Erythroblast (primary cell): ENCODE measurements at regions not wholly inside any gene's neighbourhood (a gene's known extent, or its start where the extent isn't known, plus 50 kb on each side); places are given as distances from the start of the nearest gene placed in this dataset.
A peak's percentile ranks its signal among the peaks of the same experiment; 100 is the strongest.

ENCODE experiments used
- DNase-seq, 2 experiments: peaks; one replicate each; lab custom pipeline; 2025; lab: John Stamatoyannopoulos, UW
- GATA1 ChIP-seq: IDR thresholded peaks from 2 replicates; pipeline ENCODE4 v1.6.1; 2011; ENCODE audit warnings: low read depth, mild to moderate bottlenecking, control low read depth, low read length, moderate library complexity
- POLR2A ChIP-seq: IDR thresholded peaks from 2 replicates; pipeline ENCODE4 v1.6.1; 2011; ENCODE audit warnings: mild to moderate bottlenecking, low read length

DNA sequence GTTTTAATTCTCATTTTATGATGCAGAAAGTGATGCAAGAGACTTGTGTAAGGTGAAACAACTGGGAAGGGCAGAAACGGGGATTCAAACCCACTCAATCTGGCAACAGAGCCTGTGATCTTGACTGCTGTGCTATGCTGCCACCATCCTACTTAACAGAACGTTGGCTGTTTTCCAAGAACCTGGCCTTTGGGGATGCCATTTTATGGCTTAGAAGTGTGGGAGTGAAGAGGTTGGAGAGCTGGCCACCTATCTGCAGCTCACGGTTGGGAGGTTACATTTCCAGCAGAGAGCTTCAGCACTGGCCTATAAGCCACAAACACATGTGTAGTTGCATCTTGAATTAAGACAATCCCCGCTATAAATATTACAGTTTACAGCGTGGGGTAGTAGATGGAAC lies 235.3 kb downstream of the PRDM2 start:
- TF ChIP-seq POLR2A (no peak), GATA1 (no peak)
- DNase-seq: no peak

DNA sequence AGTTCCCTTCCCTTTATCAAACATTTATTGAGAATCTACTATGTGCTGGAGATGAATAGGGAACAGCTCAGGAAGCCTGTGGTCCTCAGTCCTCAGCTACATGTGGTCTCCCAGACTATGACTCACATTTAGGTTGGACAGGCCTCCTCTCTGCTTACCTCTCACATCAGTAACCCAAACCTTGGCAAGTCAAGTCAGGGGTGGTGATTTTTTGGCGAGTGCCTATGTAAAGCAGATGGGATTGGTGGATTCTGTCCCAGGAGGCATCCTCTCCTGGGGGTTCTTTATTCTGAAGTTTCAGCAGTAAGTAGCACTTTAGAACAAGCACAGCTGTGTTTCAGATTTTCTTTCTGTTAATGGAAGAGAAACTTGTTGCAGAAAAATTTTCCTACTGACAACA lies 241.3 kb downstream of the PRDM2 start:
- no peak for DNase-seq
- TF ChIP-seq GATA1 (no peak), POLR2A (no peak)

GRCh38 chr1:13943055-13943454 lies 243.1 kb downstream of the PRDM2 start:
- TF ChIP-seq POLR2A (no peak), GATA1 (no peak)
- DNase-seq: no peak

GRCh38 chr1:13945856-13946255 lies 245.9 kb downstream of the PRDM2 start:
- no peak for DNase-seq
- TF ChIP-seq GATA1 (no peak), POLR2A (no peak)

GRCh38 chr1:13947658-13948057 lies 247.7 kb downstream of the PRDM2 start:
- DNase-seq: no peak
- no peak for TF ChIP-seq GATA1
- no peak for TF ChIP-seq POLR2A

- DNase-seq: no peak
- TF ChIP-seq GATA1 (no peak), POLR2A (no peak)
Observed at GRCh38 chr1:13948396-13948795, 248.4 kb downstream of the PRDM2 start.

DNA sequence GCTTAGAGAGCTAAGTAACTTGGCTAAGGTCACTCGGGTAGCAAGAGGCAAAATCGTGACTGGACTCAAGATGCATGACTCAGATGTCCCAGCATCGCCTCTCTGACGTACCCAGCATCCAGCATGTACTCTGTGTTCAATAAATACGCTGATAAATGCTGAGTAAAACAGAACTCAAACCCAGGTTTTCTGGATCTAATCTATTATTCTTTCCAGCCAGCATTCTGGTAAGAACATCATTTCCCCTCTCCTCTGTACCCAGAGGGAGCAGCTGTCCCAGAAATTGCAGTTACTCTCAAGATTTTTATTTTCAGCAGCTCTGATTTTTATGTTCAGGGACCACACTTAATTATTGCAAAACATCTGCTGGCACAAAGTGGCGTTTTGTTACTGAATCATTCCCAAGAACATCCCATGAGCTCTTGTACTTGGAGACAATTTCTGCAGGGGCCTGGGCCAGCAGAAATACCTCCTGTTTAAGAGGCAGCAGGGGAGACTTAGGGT lies 249.0 kb downstream of the PRDM2 start:
- TF ChIP-seq POLR2A (no peak), GATA1 (no peak)
- DNase-seq: no peak

- DNase-seq: no peak
- TF ChIP-seq GATA1 (no peak), POLR2A (no peak)
Observed at GRCh38 chr1:13949546-13949945, 249.6 kb downstream of the PRDM2 start.

- TF ChIP-seq POLR2A: no peak
- TF ChIP-seq GATA1: no peak
- DNase-seq: peak in 1 of 2 experiments; percentile 5
Observed at GRCh38 chr1:13950637-13951036, 250.6 kb downstream of the PRDM2 start.

DNA sequence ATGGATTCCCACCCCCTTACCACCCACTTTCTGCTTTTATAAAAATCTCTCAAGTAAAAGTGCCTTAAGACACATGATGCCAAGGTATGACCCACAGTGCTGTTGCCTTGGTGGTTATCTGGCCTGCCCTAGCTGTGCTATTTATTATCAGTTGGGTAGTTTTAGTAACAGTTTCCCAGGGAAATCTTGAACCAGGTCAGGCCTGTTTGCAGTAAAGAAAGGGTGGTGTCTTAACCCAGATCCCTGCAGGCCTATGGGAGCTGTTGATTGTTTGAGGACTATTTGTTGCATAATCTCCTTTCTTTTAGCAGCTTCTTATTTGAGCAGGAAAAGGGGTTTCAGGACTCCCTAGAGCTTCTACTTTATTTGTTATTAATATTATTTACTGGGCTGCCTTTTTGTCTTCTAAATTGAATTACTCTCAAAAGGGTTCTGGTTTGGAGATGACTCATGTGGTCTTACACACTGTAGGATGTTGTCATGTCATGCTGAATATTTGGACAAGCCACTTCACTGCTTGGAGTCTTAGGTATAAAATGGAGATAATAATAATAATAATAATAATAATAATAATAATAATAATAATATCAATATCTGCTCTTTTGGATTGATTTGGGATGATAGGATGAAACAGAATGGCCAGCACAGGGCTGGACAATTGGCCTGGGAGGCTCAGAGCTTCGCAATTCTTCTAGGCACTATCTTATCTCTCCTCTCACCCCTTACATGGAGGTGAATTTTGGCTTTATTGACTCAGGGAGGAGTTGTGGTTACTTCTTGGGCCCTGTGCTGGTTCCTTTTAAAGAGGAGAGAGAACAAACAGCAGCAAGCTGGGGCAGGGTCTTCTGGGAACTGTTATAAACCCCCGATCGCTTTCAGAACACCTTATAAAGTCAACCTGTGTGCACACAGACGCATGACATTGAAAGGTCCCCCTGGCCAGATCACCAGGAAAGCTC lies 252.1 kb downstream of the PRDM2 start:
- TF ChIP-seq POLR2A: no peak
- TF ChIP-seq GATA1: no peak
- no peak for DNase-seq

DNA sequence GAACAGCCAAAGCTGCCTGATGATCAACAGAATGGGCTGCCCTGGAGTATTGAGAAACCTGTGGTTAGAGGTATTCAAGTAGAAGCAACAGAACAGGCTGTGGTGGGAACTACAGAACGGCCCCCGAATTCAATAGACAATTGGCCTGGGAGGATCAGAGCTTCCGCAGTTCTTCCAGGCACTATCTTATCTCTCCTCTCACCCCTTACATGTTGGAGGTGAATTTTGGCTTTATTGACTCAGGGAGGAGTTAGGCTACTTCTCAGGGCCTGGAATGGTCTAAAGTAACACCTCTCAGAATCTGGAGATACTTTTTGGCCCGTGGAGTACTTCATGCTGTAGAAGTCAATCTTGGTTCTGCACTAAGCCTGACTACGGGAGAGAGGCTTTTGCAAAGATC lies 253.0 kb downstream of the PRDM2 start:
- DNase-seq: no peak
- TF ChIP-seq GATA1 (no peak), POLR2A (no peak)

- no peak for DNase-seq
- TF ChIP-seq POLR2A (no peak), GATA1 (no peak)
Observed at GRCh38 chr1:13956393-13956792, 256.4 kb downstream of the PRDM2 start.

GRCh38 chr1:13960375-13960987 lies 260.5 kb downstream of the PRDM2 start:
- TF ChIP-seq POLR2A (no peak), GATA1 (no peak)
- peak; percentile 28 to 68 for DNase-seq

DNA sequence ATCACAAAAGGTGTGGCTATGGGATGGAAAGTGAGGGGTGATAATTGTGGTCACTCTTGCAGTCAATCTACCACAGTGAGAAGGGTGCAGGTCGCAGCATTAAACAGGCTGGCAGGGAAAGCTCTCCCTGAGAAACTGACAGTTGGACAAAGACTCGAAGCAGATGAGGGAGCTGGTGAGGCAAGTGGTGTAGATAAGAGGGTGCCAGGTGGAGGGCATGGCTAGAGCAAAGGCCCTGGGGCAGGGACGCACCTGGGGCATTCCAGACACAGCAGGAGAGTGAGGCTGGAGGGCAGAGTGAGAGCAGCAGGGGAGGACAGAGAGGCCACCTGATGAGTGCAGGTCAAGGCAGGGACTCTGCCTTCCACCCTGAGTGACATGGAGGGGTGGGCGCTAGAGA lies 264.8 kb downstream of the PRDM2 start:
- no peak for TF ChIP-seq POLR2A
- TF ChIP-seq GATA1: no peak
- no peak for DNase-seq
